Transverse colon (tissue), 4 donors: ENCODE measurements at regions not wholly inside any gene's neighbourhood (a gene's known extent, or its start where the extent isn't known, plus 50 kb on each side); places are given as distances from the start of the nearest gene placed in this dataset.

Experiments
- EP300 ChIP-seq: sonication (generic); formaldehyde crosslinking; IDR thresholded peaks from one replicate; pipeline ENCODE4 v1.6.1; 2017; ENCODE audit warnings: antibody characterized with exemption, low read depth
- POLR2A ChIP-seq: fragments of 450-650 bp; IDR thresholded peaks from one replicate; pipeline ENCODE4 v1.6.1; 2016; ENCODE audit warnings: antibody characterized with exemption, mild to moderate bottlenecking, moderate library complexity
- POLR2AphosphoS5 ChIP-seq, 3 donors: sonication (generic); formaldehyde crosslinking; IDR thresholded peaks; one replicate each; pipeline ENCODE4 v1.6.1; 2016; ENCODE audit warnings: antibody characterized with exemption in 3 of 3
- TF ChIP-seq, protein P1 (sequence below), 5 experiments: fragments of 200-600 bp in 3 of 5; fragments of 450-650 bp in 2 of 5; sonication (generic) in 3 of 5; IDR thresholded peaks; 1 replicate in 2 of 5; 2 replicates in 3 of 5; pipeline ENCODE4 v1.5.1; 2016 to 2017; ENCODE audit warnings: antibody characterized with exemption in 5 of 5, inconsistent platforms in 3 of 5, mild to moderate bottlenecking in 2 of 5, moderate library complexity in 1 of 5

GRCh38 chr15:75136118-75136517 is 65.6 kb upstream of the C15orf39 start:
- TF ChIP-seq POLR2A = no peak
- no peak for TF ChIP-seq EP300
- no peak for TF ChIP-seq POLR2AphosphoS5 (IDR thresholded peaks at IDR 0.05)
- TF ChIP-seq, protein P1, sequence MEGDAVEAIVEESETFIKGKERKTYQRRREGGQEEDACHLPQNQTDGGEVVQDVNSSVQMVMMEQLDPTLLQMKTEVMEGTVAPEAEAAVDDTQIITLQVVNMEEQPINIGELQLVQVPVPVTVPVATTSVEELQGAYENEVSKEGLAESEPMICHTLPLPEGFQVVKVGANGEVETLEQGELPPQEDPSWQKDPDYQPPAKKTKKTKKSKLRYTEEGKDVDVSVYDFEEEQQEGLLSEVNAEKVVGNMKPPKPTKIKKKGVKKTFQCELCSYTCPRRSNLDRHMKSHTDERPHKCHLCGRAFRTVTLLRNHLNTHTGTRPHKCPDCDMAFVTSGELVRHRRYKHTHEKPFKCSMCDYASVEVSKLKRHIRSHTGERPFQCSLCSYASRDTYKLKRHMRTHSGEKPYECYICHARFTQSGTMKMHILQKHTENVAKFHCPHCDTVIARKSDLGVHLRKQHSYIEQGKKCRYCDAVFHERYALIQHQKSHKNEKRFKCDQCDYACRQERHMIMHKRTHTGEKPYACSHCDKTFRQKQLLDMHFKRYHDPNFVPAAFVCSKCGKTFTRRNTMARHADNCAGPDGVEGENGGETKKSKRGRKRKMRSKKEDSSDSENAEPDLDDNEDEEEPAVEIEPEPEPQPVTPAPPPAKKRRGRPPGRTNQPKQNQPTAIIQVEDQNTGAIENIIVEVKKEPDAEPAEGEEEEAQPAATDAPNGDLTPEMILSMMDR (IDR thresholded peaks at IDR 0.05) = no peak
